ENCODE measurements at regions not wholly inside any gene's neighbourhood (a gene's known extent, or its start where the extent isn't known, plus 50 kb on each side); places are given as distances from the start of the nearest gene placed in this dataset.

- TF ChIP-seq POLR2A (IDR thresholded peaks at IDR 0.05) (no peak), CTCF (IDR thresholded peaks at IDR 0.05 in 8 of 11, conservative IDR thresholded peaks at IDR 0.05 in 3 of 11) (no peak)
These were observed 192.9 kb upstream of the IL12A start for GRCh38 chr3:159795681-159796175.

All from spleen (tissue), 7 donors.